ENCODE measurements at regions not wholly inside any gene's neighbourhood (a gene's known extent, or its start where the extent isn't known, plus 50 kb on each side); places are given as distances from the start of the nearest gene placed in this dataset.

GRCh38 chr6:105949869-105950268 lies 136.3 kb upstream of the PRDM1 start:
- CTCF ChIA-PET: interaction anchor here (0.7 kb wide), 1 partner anchor 83 kb away, joined by 3 read pairs; no protein-coding TSS in a partner anchor
- no peak overlapping the region for H3K27ac ChIP-seq (ENCODE audit: insufficient read depth, low read depth, low read length)
- H4K20me1 ChIP-seq (replicated peaks; ENCODE audit: control insufficient read depth, extremely low read depth, insufficient read depth, low read length): no peaks in the 10 kb centered on the region
- no peak overlapping the region for H3K4me3 ChIP-seq (replicated peaks in 1 of 3; ENCODE audit: insufficient read depth in 1 of 3, low read depth in 1 of 3, low read length in 3 of 3)
- no peaks in the 10 kb centered on the region for H3K9me1 ChIP-seq (replicated peaks; ENCODE audit: control insufficient read depth, extremely low read depth, insufficient read depth, low read length)
- no peaks in the 10 kb centered on the region for H3K4me1 ChIP-seq (ENCODE audit: control insufficient read depth, extremely low read depth, insufficient read depth, low read length)
- no peaks in the 10 kb centered on the region for H3K27me3 ChIP-seq (ENCODE audit: control insufficient read depth in 2 of 2, insufficient read depth in 2 of 2, low read length in 2 of 2)
- H3K9ac ChIP-seq (replicated peaks; ENCODE audit: extremely low read depth, insufficient read depth, low read length): no peak overlapping the region
- H3K36me3 ChIP-seq (ENCODE audit: control insufficient read depth in 2 of 2, extremely low read depth in 1 of 2, insufficient read depth in 2 of 2, low read length in 2 of 2): no peaks in the 10 kb centered on the region
- H3K79me2 ChIP-seq (ENCODE audit: control insufficient read depth, insufficient read depth, low read length): no peaks in the 10 kb centered on the region
- no peaks in the 10 kb centered on the region for H3K9me3 ChIP-seq (replicated peaks; ENCODE audit: control insufficient read depth, insufficient read depth, low read length)
- H2AFZ ChIP-seq (ENCODE audit: low read depth, low read length): no peak overlapping the region
- DNase-seq (ENCODE audit: low read depth, low spot score): no peak
- FAIRE-seq: no peak
- POLR2A ChIA-PET: no interaction called here
- H3K4me2 ChIP-seq (ENCODE audit: insufficient read depth, low read length): no peak overlapping the region
- BruUV-seq (replicated peaks): no TSS peak
- TF ChIP-seq CTCF (IDR thresholded peaks at IDR 0.05; ENCODE audit: extremely low read depth in 1 of 2, insufficient read depth in 1 of 2, low read depth in 1 of 2, low read length in 2 of 2): no peak
- TF ChIP-seq GATA2 (IDR thresholded peaks at IDR 0.05; ENCODE audit: insufficient read depth, insufficient read length, low read depth, low read length): no peak
- no peak for TF ChIP-seq EZH2 (IDR thresholded peaks at IDR 0.05; ENCODE audit: borderline replicate concordance, low read depth, low read length, severe bottlenecking)
- TF ChIP-seq MYC (IDR thresholded peaks at IDR 0.05; ENCODE audit: low read depth, low read length): no peak
- no peak for TF ChIP-seq JUN (IDR thresholded peaks at IDR 0.05; ENCODE audit: borderline replicate concordance, insufficient read depth, insufficient read length, low read depth)
- no peak for TF ChIP-seq POLR2A (IDR thresholded peaks at IDR 0.05; ENCODE audit: low read depth, low read length)
- TF ChIP-seq FOS (IDR thresholded peaks at IDR 0.05; ENCODE audit: borderline replicate concordance, insufficient read depth, low read length): no peak
- TF ChIP-seq MAX (IDR thresholded peaks at IDR 0.05; ENCODE audit: insufficient read depth, insufficient read length): no peak
- no peak for TF ChIP-seq POLR2AphosphoS5 (IDR thresholded peaks at IDR 0.05; ENCODE audit: insufficient read depth, low read depth, low read length)
- intact Hi-C loops (cut with micrococcal nuclease) (no loop called here), dilution Hi-C loops (cut with MboI; ENCODE audit: extremely low pct_ligation_motif_present, low sequenced_read_pairs) (no loop called here)
